Nephron (organoid): ENCODE measurements at regions not wholly inside any gene's neighbourhood (a gene's known extent, or its start where the extent isn't known, plus 50 kb on each side); places are given as distances from the start of the nearest gene placed in this dataset.
A peak's percentile ranks its signal among the peaks of the same experiment; 100 is the strongest.

ENCODE experiments used
- H3K27ac Mint-ChIP-seq, 3 experiments: 2 replicates each; pipeline ENCODE4 v1.8.0; 2020; ENCODE audit warnings: mixed read lengths in 3 of 3, mild to moderate bottlenecking in 2 of 3, moderate library complexity in 1 of 3
- H3K27me3 Mint-ChIP-seq: 2 replicates; pipeline ENCODE4 v1.8.0; 2021; ENCODE audit warnings: low read depth, mild to moderate bottlenecking, moderate library complexity, mixed read lengths
- H3K36me3 Mint-ChIP-seq: 2 replicates; pipeline ENCODE4 v1.8.0; 2020; ENCODE audit warnings: low read depth, mixed read lengths
- H3K4me1 Mint-ChIP-seq: 2 replicates; pipeline ENCODE4 v1.8.0; 2020; ENCODE audit warnings: mixed read lengths
- H3K4me3 Mint-ChIP-seq, 3 experiments: 2 replicates each; pipeline ENCODE4 v1.8.0; 2020; ENCODE audit warnings: mild to moderate bottlenecking in 3 of 3, mixed read lengths in 3 of 3, moderate library complexity in 2 of 3
- H3K9me3 Mint-ChIP-seq: 2 replicates; pipeline ENCODE4 v1.8.0; 2020; ENCODE audit warnings: mixed read lengths
- CTCF ChIP-seq, 3 experiments: fragments of 200-600 bp; sonication (generic); IDR thresholded peaks; one replicate each; pipeline ENCODE4 v1.5.0; 2021; ENCODE audit warnings: antibody characterized with exemption in 3 of 3; ENCODE audit not compliant: unreplicated experiment in 3 of 3

GRCh38 chr4:11675051-11675800 is 246.5 kb upstream of the HS3ST1 start:
- no peaks in the 10 kb centered on the region for H3K36me3 Mint-ChIP-seq
- no peak overlapping the region for H3K4me3 Mint-ChIP-seq
- H3K27ac Mint-ChIP-seq = no peak overlapping the region
- TF ChIP-seq CTCF (IDR thresholded peaks at IDR 0.05; ENCODE audit: unreplicated experiment in 3 of 3) = no peak
- no peaks in the 10 kb centered on the region for H3K4me1 Mint-ChIP-seq
- no peaks in the 10 kb centered on the region for H3K27me3 Mint-ChIP-seq
- no peaks in the 10 kb centered on the region for H3K9me3 Mint-ChIP-seq

- Mint-ChIP-seq H3K9me3 (no peaks in the 10 kb centered on the region), H3K27ac (no peak overlapping the region), H3K4me3 (no peak overlapping the region), H3K4me1 (no peaks in the 10 kb centered on the region), H3K36me3 (no peaks in the 10 kb centered on the region), H3K27me3 (no peaks in the 10 kb centered on the region)
- no peak for TF ChIP-seq CTCF (IDR thresholded peaks at IDR 0.05; ENCODE audit: unreplicated experiment in 3 of 3)
Observed at GRCh38 chr4:11670304-11670703, 241.6 kb upstream of the HS3ST1 start.

- Mint-ChIP-seq H3K27ac (no peak overlapping the region), H3K36me3 (no peaks in the 10 kb centered on the region), H3K9me3 (no peaks in the 10 kb centered on the region), H3K4me3 (no peak overlapping the region), H3K27me3 (no peaks in the 10 kb centered on the region), H3K4me1 (no peaks in the 10 kb centered on the region)
- TF ChIP-seq CTCF (IDR thresholded peaks at IDR 0.05; ENCODE audit: unreplicated experiment in 3 of 3) = no peak
Observed at GRCh38 chr4:11669156-11669555, 240.5 kb upstream of the HS3ST1 start.

GRCh38 chr4:11663114-11663513 is 234.4 kb upstream of the HS3ST1 start:
- no peak for TF ChIP-seq CTCF (IDR thresholded peaks at IDR 0.05; ENCODE audit: unreplicated experiment in 3 of 3)
- H3K27me3 Mint-ChIP-seq = no peaks in the 10 kb centered on the region
- H3K4me1 Mint-ChIP-seq = no peaks in the 10 kb centered on the region
- H3K9me3 Mint-ChIP-seq = no peaks in the 10 kb centered on the region
- no peaks in the 10 kb centered on the region for H3K36me3 Mint-ChIP-seq
- H3K27ac Mint-ChIP-seq = no peak overlapping the region
- no peak overlapping the region for H3K4me3 Mint-ChIP-seq

GRCh38 chr4:11650801-11651596 is 222.3 kb upstream of the HS3ST1 start:
- Mint-ChIP-seq H3K27me3 (no peaks in the 10 kb centered on the region), H3K27ac (peak overlapping the region; percentile 34 to 71 (median 67)), H3K9me3 (no peaks in the 10 kb centered on the region), H3K36me3 (no peaks in the 10 kb centered on the region), H3K4me3 (peak overlapping the region in 2 of 3 experiments; percentile 0 to 5), H3K4me1 (peaks cover 5% of the 10 kb centered on the region)
- no peak for TF ChIP-seq CTCF (IDR thresholded peaks at IDR 0.05; ENCODE audit: unreplicated experiment in 3 of 3)
